ENCODE measurements at regions not wholly inside any gene's neighbourhood (a gene's known extent, or its start where the extent isn't known, plus 50 kb on each side); places are given as distances from the start of the nearest gene placed in this dataset.

GRCh38 chr1:239619190-239619589, 232.8 kb downstream of the CHRM3 start:
- Mint-ChIP-seq H3K4me1 (peaks cover 4% of the 10 kb centered on the region; the same call in 1 of the 3 replicates), H3K4me3 (no peak overlapping the region), H3K9me3 (peaks cover 7% of the 10 kb centered on the region), H3K36me3 (ENCODE audit: low read depth) (peaks cover 12% of the 10 kb centered on the region; the same call in 2 of the 3 replicates), H3K27me3 (ENCODE audit: insufficient read depth, low read depth, poor library complexity) (peaks cover 2% of the 10 kb centered on the region), H3K27ac (no peak overlapping the region)
- Histone ChIP-seq H2AFZ (no peak overlapping the region), H4K20me1 (replicated peaks; ENCODE audit: insufficient read depth) (no peaks in the 10 kb centered on the region), H3K4me3 (no peak overlapping the region), H3K27me3 (ENCODE audit: insufficient read depth) (no peaks in the 10 kb centered on the region), H3K9me2 (ENCODE audit: insufficient read depth) (0 out of 2 replicates have a peak, but pooled peaks cover 5% of the 10 kb centered on the region), H3K4me1 (ENCODE audit: insufficient read depth) (no peaks in the 10 kb centered on the region), H3K4me2 (no peak overlapping the region), H3K36me3 (ENCODE audit: insufficient read depth) (no peaks in the 10 kb centered on the region), H3F3A (replicated peaks; ENCODE audit: low read depth) (no peaks in the 10 kb centered on the region), H3K27ac (ENCODE audit: low read depth) (no peak overlapping the region), H3K79me2 (replicated peaks; ENCODE audit: insufficient read depth) (no peaks in the 10 kb centered on the region)
- DNase-seq (ENCODE audit: low spot score) (no peak), ATAC-seq (no peak)
- no peak for TF ChIP-seq STAT1 (IDR thresholded peaks at IDR 0.05; ENCODE audit: unreplicated experiment)
- no peak for TF ChIP-seq JUNB (IDR thresholded peaks at IDR 0.05; ENCODE audit: unreplicated experiment)
- no peak for TF ChIP-seq ZNF331 (CRISPR knock-in tag; IDR thresholded peaks at IDR 0.05; ENCODE audit: low read depth)
- TF ChIP-seq, protein P1, sequence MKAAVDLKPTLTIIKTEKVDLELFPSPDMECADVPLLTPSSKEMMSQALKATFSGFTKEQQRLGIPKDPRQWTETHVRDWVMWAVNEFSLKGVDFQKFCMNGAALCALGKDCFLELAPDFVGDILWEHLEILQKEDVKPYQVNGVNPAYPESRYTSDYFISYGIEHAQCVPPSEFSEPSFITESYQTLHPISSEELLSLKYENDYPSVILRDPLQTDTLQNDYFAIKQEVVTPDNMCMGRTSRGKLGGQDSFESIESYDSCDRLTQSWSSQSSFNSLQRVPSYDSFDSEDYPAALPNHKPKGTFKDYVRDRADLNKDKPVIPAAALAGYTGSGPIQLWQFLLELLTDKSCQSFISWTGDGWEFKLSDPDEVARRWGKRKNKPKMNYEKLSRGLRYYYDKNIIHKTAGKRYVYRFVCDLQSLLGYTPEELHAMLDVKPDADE (IDR thresholded peaks at IDR 0.05): no peak
- TF ChIP-seq EZH2phosphoT487 (IDR thresholded peaks at IDR 0.05; ENCODE audit: unreplicated experiment): no peak
- TF ChIP-seq NANOG (IDR thresholded peaks at IDR 0.05; ENCODE audit: borderline replicate concordance): no peak

GRCh38 chr1:239630767-239631166, 244.4 kb downstream of the CHRM3 start:
- no peaks in the 10 kb centered on the region for H3K36me3 ChIP-seq (ENCODE audit: insufficient read depth)
- H3K79me2 ChIP-seq (replicated peaks; ENCODE audit: insufficient read depth): peaks cover 19% of the 10 kb centered on the region; the same call in 1 of the 2 replicates
- Mint-ChIP-seq H3K4me1 (peaks cover 16% of the 10 kb centered on the region), H3K27me3 (ENCODE audit: insufficient read depth, low read depth, poor library complexity) (peaks cover 4% of the 10 kb centered on the region), H3K4me3 (no peak overlapping the region), H3K9me3 (no peaks in the 10 kb centered on the region; the same call in 2 of the 3 replicates), H3K36me3 (ENCODE audit: low read depth) (peaks cover 12% of the 10 kb centered on the region; the same call in 2 of the 3 replicates), H3K27ac (no peak overlapping the region)
- no peaks in the 10 kb centered on the region for H3K9me2 ChIP-seq (ENCODE audit: insufficient read depth)
- no peak overlapping the region for H2AFZ ChIP-seq
- no peak overlapping the region for H3K27ac ChIP-seq (ENCODE audit: low read depth)
- peak overlapping the region; percentile 55; the same call in 1 of the 2 replicates for H3K4me3 ChIP-seq
- H3F3A ChIP-seq (replicated peaks; ENCODE audit: low read depth): no peaks in the 10 kb centered on the region
- DNase-seq (ENCODE audit: low spot score) (peak; percentile 45), ATAC-seq (peak; percentile 34; the same call in 1 of the 3 replicates)
- H4K20me1 ChIP-seq (replicated peaks; ENCODE audit: insufficient read depth): no peaks in the 10 kb centered on the region
- no peaks in the 10 kb centered on the region for H3K27me3 ChIP-seq (ENCODE audit: insufficient read depth)
- no peak for TF ChIP-seq STAT1 (IDR thresholded peaks at IDR 0.05; ENCODE audit: unreplicated experiment)
- TF ChIP-seq CTCF (conservative IDR thresholded peaks at IDR 0.05; ENCODE audit: low read depth in 2 of 2): peak in 1 of 2 experiments; percentile 8; a peak in 1 of 4 replicates
- H3K4me1 ChIP-seq (ENCODE audit: insufficient read depth): peaks cover 16% of the 10 kb centered on the region
- peak overlapping the region; percentile 70 for H3K4me2 ChIP-seq

Measured in GM23338 (cell line).